ENCODE measurements at regions not wholly inside any gene's neighbourhood (a gene's known extent, or its start where the extent isn't known, plus 50 kb on each side); places are given as distances from the start of the nearest gene placed in this dataset.

- no peak for FAIRE-seq
Measured at GRCh38 chr16:48930951-48931553, 321.1 kb upstream of the N4BP1 start.

GRCh38 chr16:48919791-48920190, 309.8 kb upstream of the N4BP1 start:
- no peak for FAIRE-seq

DNA sequence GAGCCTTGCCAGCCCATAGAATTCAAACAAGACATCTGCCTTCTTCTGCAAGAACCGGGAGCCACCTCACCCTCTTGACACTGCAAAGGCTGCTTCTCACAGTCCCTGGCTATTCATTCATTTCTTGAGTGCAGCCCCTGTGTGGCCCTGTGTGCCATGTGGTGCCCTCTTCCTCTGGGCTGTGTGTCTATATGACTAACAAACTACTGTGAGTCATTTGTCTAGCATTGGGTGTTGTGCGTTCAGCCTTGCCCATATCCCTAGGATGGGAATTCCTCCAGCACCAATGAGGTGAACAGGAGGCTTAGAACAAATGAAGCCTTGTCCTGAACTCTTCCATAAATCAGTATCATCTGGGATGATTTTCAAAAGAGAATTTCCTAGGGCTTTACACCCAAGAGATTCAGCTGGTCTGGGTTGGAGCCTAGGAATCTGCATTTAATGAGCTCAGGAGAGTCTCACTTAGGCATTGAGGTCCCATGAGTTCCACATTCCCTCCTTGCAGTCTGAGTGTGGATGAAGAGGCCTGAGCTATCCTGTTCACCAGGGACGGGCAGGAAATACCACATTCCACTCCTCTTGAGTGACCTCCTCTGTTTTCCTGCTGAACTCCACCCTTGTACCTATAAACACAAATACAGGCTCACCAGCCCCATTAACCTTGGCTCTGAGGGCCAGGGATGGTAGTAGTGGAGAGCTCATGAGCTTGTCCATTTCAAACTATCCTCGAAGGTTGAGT, 308.7 kb upstream of the N4BP1 start:
- FAIRE-seq = no peak

DNA sequence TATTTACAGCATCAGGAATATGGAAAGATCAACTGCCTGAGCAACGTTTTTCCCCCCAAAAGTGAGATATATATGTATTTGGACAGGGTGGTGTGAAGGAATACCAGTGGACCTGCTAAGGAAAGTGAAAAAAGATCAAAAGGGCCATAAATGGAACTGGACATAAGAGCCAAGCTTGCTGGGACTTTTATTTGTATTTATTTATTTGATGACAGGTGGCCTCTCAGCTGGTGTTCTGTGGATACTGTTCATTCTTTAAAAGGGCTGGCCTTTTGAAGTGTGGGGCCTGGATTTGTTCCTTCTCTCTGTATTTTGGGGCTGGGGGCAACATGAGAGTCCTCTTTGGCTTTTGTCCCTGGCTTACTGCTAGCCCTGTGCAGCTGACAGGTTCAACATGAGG, 306.6 kb upstream of the N4BP1 start:
- FAIRE-seq = no peak

- no peak for FAIRE-seq
Measured at GRCh38 chr16:48914070-48914469, 304.1 kb upstream of the N4BP1 start.

GRCh38 chr16:48913384-48913783, 303.4 kb upstream of the N4BP1 start:
- no peak for FAIRE-seq

GRCh38 chr16:48912360-48912759, 302.4 kb upstream of the N4BP1 start:
- FAIRE-seq = no peak

- FAIRE-seq = no peak
Measured at GRCh38 chr16:48911700-48912099, 301.7 kb upstream of the N4BP1 start.

- FAIRE-seq = no peak
Measured at GRCh38 chr16:48910214-48910613, 300.2 kb upstream of the N4BP1 start.

- FAIRE-seq = no peak
Measured at GRCh38 chr16:48909231-48909630, 299.3 kb upstream of the N4BP1 start.

DNA sequence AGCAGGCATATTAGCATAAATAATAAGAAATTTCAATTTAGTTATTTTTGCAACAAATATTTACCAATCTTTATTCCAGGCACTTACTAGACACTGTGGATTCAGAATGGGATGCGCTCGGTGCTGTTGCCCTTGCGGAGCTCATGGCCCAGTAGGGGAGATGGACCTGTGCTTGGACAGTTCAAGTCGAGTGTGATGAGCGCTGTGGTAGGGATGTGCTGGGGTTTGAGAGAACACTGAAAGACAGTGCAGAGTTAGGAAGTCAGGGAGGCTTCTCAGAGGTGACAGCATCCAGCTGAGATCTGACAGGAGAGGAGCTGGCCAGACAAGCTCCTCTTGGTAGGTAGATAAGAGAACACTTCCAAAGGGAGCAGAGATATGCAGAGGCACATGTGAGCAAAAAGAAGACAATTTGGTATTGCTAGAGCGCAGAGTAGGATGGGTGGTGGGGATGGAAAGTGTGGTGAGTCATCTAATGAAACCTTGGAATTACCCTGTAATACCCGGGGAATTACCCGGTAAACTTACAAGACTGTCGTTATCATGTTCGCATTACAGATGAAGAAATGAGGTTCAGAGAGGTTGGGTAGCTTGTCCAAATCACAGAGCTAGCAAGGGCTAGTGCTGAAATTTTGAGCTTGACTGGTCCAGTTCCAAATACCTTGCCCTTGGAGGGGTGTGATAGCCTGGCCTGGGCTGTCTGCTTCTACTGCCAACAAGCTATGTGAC, 298.1 kb upstream of the N4BP1 start:
- no peak for FAIRE-seq

- no peak for FAIRE-seq
Measured at GRCh38 chr16:48905632-48906505, 295.9 kb upstream of the N4BP1 start.

DNA sequence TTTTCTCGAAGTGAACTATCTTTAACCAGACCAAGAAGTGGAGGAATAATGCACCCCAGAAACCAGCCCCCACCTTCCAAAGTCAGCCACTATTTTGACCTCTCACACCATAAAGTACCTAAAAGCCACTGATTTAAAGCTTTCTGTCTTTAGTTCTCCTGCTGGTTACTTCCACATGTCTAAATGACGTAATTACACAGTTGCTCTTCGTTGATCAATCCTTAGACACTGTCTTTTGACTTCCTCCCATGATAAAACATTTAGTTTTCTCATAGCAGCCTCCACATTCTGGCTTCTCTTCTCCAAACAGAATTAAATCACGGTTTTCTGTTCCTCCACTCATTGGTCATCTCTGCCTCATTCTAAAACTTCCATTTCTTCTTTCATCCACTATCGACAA, 294.4 kb upstream of the N4BP1 start:
- FAIRE-seq = no peak

- no peak for FAIRE-seq
Measured at GRCh38 chr16:48903039-48903438, 293.1 kb upstream of the N4BP1 start.

GRCh38 chr16:48901712-48902374, 291.9 kb upstream of the N4BP1 start:
- FAIRE-seq = no peak

- FAIRE-seq = no peak
Measured at GRCh38 chr16:48899500-48899899, 289.5 kb upstream of the N4BP1 start.

DNA sequence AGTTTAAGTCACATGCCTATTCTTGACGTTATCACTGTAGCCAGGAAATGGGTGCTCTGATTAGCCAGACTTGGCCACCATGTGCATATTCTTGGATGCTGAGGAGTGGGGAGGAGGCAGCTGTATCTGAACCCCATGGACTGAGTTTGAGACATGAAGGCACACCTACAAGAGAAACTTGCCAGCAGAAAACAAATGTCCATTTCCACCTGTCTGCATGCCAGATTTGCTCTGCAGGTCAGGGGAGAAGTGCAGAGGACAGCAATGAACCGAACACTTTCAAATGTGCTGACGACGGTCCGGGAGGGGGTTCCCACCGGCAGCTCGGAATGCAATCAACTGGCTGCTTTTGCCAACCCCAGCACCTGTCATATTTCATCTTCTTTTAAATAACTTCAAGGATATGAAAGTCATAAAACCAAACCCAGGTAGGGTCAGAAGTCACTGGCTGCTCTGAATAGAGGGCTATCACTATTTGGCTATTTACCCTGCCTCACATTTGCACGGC, 287.8 kb upstream of the N4BP1 start:
- no peak for FAIRE-seq

- FAIRE-seq = no peak
Measured at GRCh38 chr16:48895142-48895541, 285.2 kb upstream of the N4BP1 start.

DNA sequence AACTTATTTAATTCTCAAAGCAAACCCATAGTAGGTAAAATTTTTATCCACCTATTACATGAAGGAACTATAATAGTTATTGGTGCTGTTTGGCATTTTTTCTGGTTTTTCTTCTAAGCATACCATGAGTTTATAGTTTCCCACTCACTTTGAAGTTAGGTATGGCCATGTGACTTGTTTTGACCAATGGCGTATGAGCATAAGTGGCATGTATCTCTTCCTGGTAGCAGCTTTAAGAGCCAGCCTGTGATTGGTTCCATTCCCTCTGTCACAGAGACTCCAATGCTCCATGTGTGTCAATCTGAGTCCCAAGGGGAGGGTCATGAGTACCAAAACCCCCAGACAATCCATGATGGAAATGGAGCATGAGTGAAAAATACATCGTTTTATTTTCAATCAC, 282.9 kb upstream of the N4BP1 start:
- no peak for FAIRE-seq

DNA sequence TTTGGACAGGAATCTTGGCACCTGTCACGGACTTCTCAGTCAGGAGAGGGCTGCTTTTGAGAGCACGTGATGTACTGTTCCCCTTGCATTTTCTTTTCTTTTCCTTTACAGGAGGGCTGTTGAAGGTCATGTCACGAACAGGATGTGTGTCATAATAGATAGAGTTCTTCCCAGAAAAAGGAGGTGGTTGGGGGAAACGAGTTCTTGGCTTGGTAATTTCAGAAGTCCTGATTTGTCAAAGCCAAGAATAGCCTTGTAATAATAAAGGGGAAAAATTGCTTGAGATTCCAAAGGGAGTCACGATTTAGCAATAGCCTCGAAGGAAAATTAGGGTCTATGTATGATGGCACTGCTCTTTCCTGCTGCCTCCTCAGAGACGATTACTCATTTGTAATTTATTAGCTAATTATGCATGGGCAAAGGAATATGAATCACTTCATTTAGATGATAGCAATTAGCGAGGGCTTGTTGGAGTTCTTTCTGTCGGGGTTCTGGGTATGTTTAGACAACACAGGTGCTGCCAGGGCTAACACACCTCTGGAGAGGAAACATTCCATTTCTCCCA, 277.7 kb upstream of the N4BP1 start:
- FAIRE-seq = no peak

DNA sequence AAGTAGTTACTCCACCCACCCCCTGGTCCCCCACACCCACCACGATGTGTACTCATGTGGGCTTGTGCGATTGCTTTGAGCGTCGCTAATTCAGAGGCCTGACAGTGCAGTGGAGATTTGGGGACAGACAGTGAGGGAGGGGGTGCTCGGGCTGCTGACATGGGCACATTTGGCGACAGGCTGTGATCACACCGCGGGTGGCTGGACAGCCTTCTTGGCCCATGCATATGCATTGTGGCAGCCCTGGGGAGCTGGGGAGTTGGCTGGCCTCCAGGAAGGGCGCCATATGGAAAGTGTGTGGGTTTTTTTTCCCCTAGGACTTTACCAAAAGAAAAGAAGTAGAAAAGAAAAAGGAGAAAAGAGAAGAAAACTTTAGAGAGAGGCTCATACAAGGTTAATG, 275.5 kb upstream of the N4BP1 start:
- FAIRE-seq = no peak

GRCh38 chr16:48881272-48881671, 271.3 kb upstream of the N4BP1 start:
- no peak for FAIRE-seq

Data from colon (tissue), 2 donors.